Endodermal cell (in vitro differentiated cells): ENCODE measurements at regions not wholly inside any gene's neighbourhood (a gene's known extent, or its start where the extent isn't known, plus 50 kb on each side); places are given as distances from the start of the nearest gene placed in this dataset.

Experiments used
- DNase-seq: peaks from one replicate; pipeline ENCODE4 v3.0.0-alpha.2; 2017
- H3K27ac ChIP-seq: 2 replicates; pipeline ENCODE4 v1.5.1; 2013; ENCODE audit warnings: mild to moderate bottlenecking, low read depth, low read length, moderate library complexity
- H3K27me3 ChIP-seq: 2 replicates; pipeline ENCODE4 v1.6.1; 2013; ENCODE audit warnings: mild to moderate bottlenecking, low read length, moderate library complexity; ENCODE audit not compliant: insufficient read depth, control insufficient read depth, poor library complexity, severe bottlenecking
- H3K36me3 ChIP-seq: 2 replicates; pipeline ENCODE4 v1.7.0; 2013; ENCODE audit warnings: mild to moderate bottlenecking, low read length, moderate library complexity; ENCODE audit not compliant: control insufficient read depth, insufficient read depth
- H3K4me1 ChIP-seq: one replicate; pipeline ENCODE4 v1.7.0; 2013; ENCODE audit warnings: low read length; ENCODE audit not compliant: control insufficient read depth, insufficient read depth
- H3K4me3 ChIP-seq: 2 replicates; pipeline ENCODE4 v1.5.1; 2013; ENCODE audit warnings: mild to moderate bottlenecking, low read length, moderate library complexity
- H3K9ac ChIP-seq: 2 replicates; pipeline ENCODE4 v1.6.1; 2013; ENCODE audit warnings: mild to moderate bottlenecking, low read length, moderate library complexity; ENCODE audit not compliant: poor library complexity, severe bottlenecking; ENCODE audit errors: extremely low read depth
- H3K9me3 ChIP-seq: 2 replicates; pipeline ENCODE4 v1.6.1; 2013; ENCODE audit warnings: mild to moderate bottlenecking, low read length, moderate library complexity; ENCODE audit not compliant: control insufficient read depth
- H3K27ac Mint-ChIP-seq: 2 replicates; pipeline ENCODE4 v1.8.0; 2020; ENCODE audit warnings: mixed read lengths
- H3K27me3 Mint-ChIP-seq: 2 replicates; pipeline ENCODE4 v1.8.0; 2021; ENCODE audit warnings: mild to moderate bottlenecking, mixed read lengths; ENCODE audit not compliant: insufficient read depth
- H3K36me3 Mint-ChIP-seq: 2 replicates; pipeline ENCODE4 v1.8.0; 2020; ENCODE audit warnings: low read depth, mixed read lengths
- H3K4me1 Mint-ChIP-seq: 2 replicates; pipeline ENCODE4 v1.8.0; 2020; ENCODE audit warnings: mixed read lengths
- H3K4me3 Mint-ChIP-seq: 2 replicates; pipeline ENCODE4 v1.8.0; 2020; ENCODE audit warnings: mild to moderate bottlenecking, moderate library complexity, mixed read lengths
- H3K9me3 Mint-ChIP-seq: 2 replicates; pipeline ENCODE4 v1.8.0; 2020; ENCODE audit warnings: mild to moderate bottlenecking, mixed read lengths
- CTCF ChIP-seq: fragments of 200-600 bp; sonication (generic); conservative IDR thresholded peaks from 2 replicates; pipeline ENCODE4 v1.5.0; 2021; ENCODE audit warnings: antibody characterized with exemption, mild to moderate bottlenecking
- WGBS, 2 experiments: methylation state at CpG; one replicate each; pipeline versions ENCODE4 v1.1.5 to v1.1.7; 2013; ENCODE audit warnings: missing lambda C conversion rate in 2 of 2, mixed read lengths in 1 of 2; ENCODE audit not compliant: insufficient coverage in 1 of 2, insufficient read length in 1 of 2; 5-methylcytosine and 5-hydroxymethylcytosine counted together

GRCh38 chr10:2734603-2735002 lies 332.7 kb upstream of the PFKP start:
- Histone ChIP-seq H3K9me3 (no peaks in the 10 kb centered on the region), H3K9ac (no peak overlapping the region), H3K27me3 (no peaks in the 10 kb centered on the region), H3K4me3 (no peak overlapping the region), H3K27ac (peak overlapping the region; percentile 72), H3K36me3 (no peaks in the 10 kb centered on the region), H3K4me1 (no peaks in the 10 kb centered on the region)
- H3K9me3 Mint-ChIP-seq: no peaks in the 10 kb centered on the region
- WGBS, 2 experiments: 88 to 93% methylated on average over 13 to 19 of the region's 19 CpGs
- no peak overlapping the region for H3K27ac Mint-ChIP-seq
- no peaks in the 10 kb centered on the region for H3K4me1 Mint-ChIP-seq
- no peak overlapping the region for H3K4me3 Mint-ChIP-seq
- no peaks in the 10 kb centered on the region for H3K27me3 Mint-ChIP-seq
- TF ChIP-seq CTCF: no peak
- no peaks in the 10 kb centered on the region for H3K36me3 Mint-ChIP-seq
- DNase-seq: no peak

GRCh38 chr10:2733278-2733963 lies 333.9 kb upstream of the PFKP start:
- 88 to 92% methylated on average over 23 to 25 of the region's 25 CpGs for WGBS, 2 experiments
- no peak overlapping the region for H3K27ac Mint-ChIP-seq
- no peaks in the 10 kb centered on the region for H3K9me3 Mint-ChIP-seq
- Histone ChIP-seq H3K27me3 (no peaks in the 10 kb centered on the region), H3K4me3 (no peak overlapping the region), H3K9ac (no peak overlapping the region), H3K9me3 (no peaks in the 10 kb centered on the region), H3K4me1 (no peaks in the 10 kb centered on the region), H3K27ac (no peak overlapping the region), H3K36me3 (no peaks in the 10 kb centered on the region)
- no peaks in the 10 kb centered on the region for H3K27me3 Mint-ChIP-seq
- DNase-seq: no peak
- TF ChIP-seq CTCF: no peak
- no peak overlapping the region for H3K4me3 Mint-ChIP-seq
- H3K4me1 Mint-ChIP-seq: no peaks in the 10 kb centered on the region
- no peaks in the 10 kb centered on the region for H3K36me3 Mint-ChIP-seq

- no peaks in the 10 kb centered on the region for H3K27me3 ChIP-seq
- H3K4me1 ChIP-seq: no peaks in the 10 kb centered on the region
- H3K9ac ChIP-seq: no peak overlapping the region
- Mint-ChIP-seq H3K4me1 (no peaks in the 10 kb centered on the region), H3K27ac (no peak overlapping the region), H3K4me3 (no peak overlapping the region), H3K27me3 (no peaks in the 10 kb centered on the region), H3K9me3 (no peaks in the 10 kb centered on the region), H3K36me3 (no peaks in the 10 kb centered on the region)
- H3K9me3 ChIP-seq: no peaks in the 10 kb centered on the region
- no peak overlapping the region for H3K27ac ChIP-seq
- no peak for TF ChIP-seq CTCF
- 86% methylated on average over 5 of the region's 5 CpGs; no CpG with 5 or more reads in 1 of the 2 experiments for WGBS, 2 experiments
- H3K36me3 ChIP-seq: no peaks in the 10 kb centered on the region
- DNase-seq: no peak
- H3K4me3 ChIP-seq: no peak overlapping the region
Measured at GRCh38 chr10:2731940-2732339, 335.4 kb upstream of the PFKP start.
